K562 (cell line): ENCODE measurements at regions not wholly inside any gene's neighbourhood (a gene's known extent, or its start where the extent isn't known, plus 50 kb on each side); places are given as distances from the start of the nearest gene placed in this dataset.

Source experiments
- ATAC-seq: fragments of 200-7000 bp; cut with Tn5 transposase; 3 replicates; pipeline ENCODE4 v1.9.1; 2020; ENCODE audit warnings: moderate library complexity
- BruUV-seq: library from RNA; stranded (reverse); fragments of 400-500 nt; replicated peaks from 2 replicates; lab custom pipeline; 2021; lab: Mats Ljungman, UMichigan
- CTCF ChIA-PET: fragments of 300-600 bp; formaldehyde crosslinking; extraction: SDS; loops from one replicate; lab custom pipeline; 2021; ENCODE audit warnings: low intra/inter-chr PET ratio; lab: Yijun Ruan, JAX
- POLR2A ChIA-PET: fragments of 300-600, 350-650 bp; sonication (Branson Sonifier 250); formaldehyde crosslinking; extraction: SDS; loops from one replicate; lab custom pipeline; 2021; ENCODE audit warnings: antibody characterized with exemption, inconsistent platforms; lab: Yijun Ruan, JAX
- DNase-seq, 4 experiments: peaks; one replicate each; pipeline versions ENCODE4 v3.0.0 to v3.0.0-alpha.2; 2011 to 2018; ENCODE audit warnings: low spot score in 3 of 4, mixed read lengths in 3 of 4; ENCODE audit errors: extremely low read depth in 1 of 4
- FAIRE-seq: peaks from 2 replicates; lab custom pipeline; 2011; peaks lifted over from hg19 to GRCh38; lab: Jason Lieb, UNC
- H2AFZ ChIP-seq: 2 replicates; pipeline ENCODE4 v1.6.0; 2011; ENCODE audit warnings: low read depth, low read length, control low read depth, inconsistent platforms
- H3K27ac ChIP-seq: fragments of 200-600 bp; 3 replicates; pipeline ENCODE4 v1.8.0; 2011; ENCODE audit warnings: low read depth, mild to moderate bottlenecking, control low read depth, inconsistent platforms, low read length, moderate library complexity, mixed read lengths; ENCODE audit errors: extremely low read depth
- H3K27me3 ChIP-seq, 2 experiments: fragments of 300-600 bp in 1 of 2; 2 replicates in 1 of 2; 3 replicates in 1 of 2; pipeline versions ENCODE4 v1.6.0 to v1.8.0; 2011; ENCODE audit warnings: inconsistent platforms in 2 of 2, low read length in 2 of 2, mild to moderate bottlenecking in 1 of 2, mixed read lengths in 1 of 2, moderate library complexity in 1 of 2; ENCODE audit not compliant: control insufficient read depth in 2 of 2, insufficient read depth in 2 of 2
- H3K36me3 ChIP-seq: fragments of 300-600 bp; 3 replicates; pipeline ENCODE4 v1.8.0; 2011; ENCODE audit warnings: mild to moderate bottlenecking, low read length, inconsistent platforms; ENCODE audit not compliant: control insufficient read depth, insufficient read depth
- H3K4me1 ChIP-seq, 2 experiments: fragments of 200-600 bp in 1 of 2; replicated peaks in 1 of 2; 2 replicates in 1 of 2; 3 replicates in 1 of 2; pipeline versions ENCODE4 v1.5.1 to v1.8.0; 2011; ENCODE audit warnings: inconsistent platforms in 2 of 2, low read length in 2 of 2, mild to moderate bottlenecking in 1 of 2, mixed read lengths in 1 of 2, moderate library complexity in 1 of 2; ENCODE audit not compliant: control insufficient read depth in 2 of 2, insufficient read depth in 2 of 2
- H3K4me2 ChIP-seq: 2 replicates; pipeline ENCODE4 v1.6.1; 2011; ENCODE audit warnings: low read length, control low read depth, inconsistent platforms, mixed read lengths; ENCODE audit not compliant: insufficient read depth
- H3K4me3 ChIP-seq: fragments of 200-600 bp; sonication (generic), shearing (Covaris generic); 2 replicates; pipeline ENCODE4 v1.5.1; 2016; ENCODE audit warnings: control low read depth, inconsistent platforms
- H3K79me2 ChIP-seq: fragments of 200-600 bp; 3 replicates; pipeline ENCODE4 v1.8.0; 2011; ENCODE audit warnings: low read length, inconsistent platforms; ENCODE audit not compliant: control insufficient read depth, insufficient read depth
- H3K9ac ChIP-seq, 2 experiments: 2 replicates each; pipeline versions ENCODE4 v1.6.0 to v1.6.1; 2011; ENCODE audit warnings: low read depth in 2 of 2, low read length in 2 of 2, control low read depth in 1 of 2, inconsistent platforms in 1 of 2, mild to moderate bottlenecking in 1 of 2, mixed read lengths in 1 of 2; ENCODE audit not compliant: insufficient read depth in 1 of 2
- H3K9me1 ChIP-seq: one replicate; pipeline ENCODE4 v1.6.0; 2011; ENCODE audit warnings: inconsistent platforms, mild to moderate bottlenecking, low read length, moderate library complexity; ENCODE audit not compliant: control insufficient read depth, insufficient read depth
- H3K9me3 ChIP-seq: replicated peaks from 2 replicates; pipeline ENCODE4 v1.5.1; 2011; ENCODE audit warnings: low read depth, low read length, inconsistent platforms; ENCODE audit not compliant: control insufficient read depth, insufficient read depth
- H4K20me1 ChIP-seq: replicated peaks from 2 replicates; pipeline ENCODE4 v1.6.1; 2011; ENCODE audit warnings: low read length, inconsistent platforms, mixed read lengths; ENCODE audit not compliant: control insufficient read depth, insufficient read depth
- BMI1 ChIP-seq: fragments of 150-350 bp; IDR thresholded peaks from 2 replicates; pipeline ENCODE4 v1.6.1; 2014; ENCODE audit warnings: low read length
- GTF2A2 ChIP-seq: IDR thresholded peaks from 2 replicates; pipeline ENCODE4 v1.6.1; 2016; ENCODE audit warnings: mild to moderate bottlenecking, missing genetic modification characterization, missing compliant biosample characterization
- KLF6 ChIP-seq: fragments of 250-450 bp; sonication (Bioruptor Pico); IDR thresholded peaks from 2 replicates; pipeline ENCODE4 v1.4.0; 2020; ENCODE audit warnings: mild to moderate bottlenecking, moderate library complexity, borderline replicate concordance
- MLX ChIP-seq, 2 experiments: fragments of 450-650 bp in 1 of 2; sonication (generic) in 1 of 2; formaldehyde crosslinking; conservative IDR thresholded peaks; 2 replicates each; pipeline versions ENCODE4 v1.4.0 to v1.8.1; 2020 to 2022; ENCODE audit warnings: mild to moderate bottlenecking in 1 of 2, missing genetic modification reagents in 1 of 2
- MYNN ChIP-seq, 2 experiments: sonication (generic); formaldehyde crosslinking in 1 of 2; IDR thresholded peaks; 2 replicates each; pipeline versions ENCODE4 v1.5.0 to v1.6.1; 2016 to 2020; ENCODE audit warnings: antibody characterized with exemption in 1 of 2, missing genetic modification reagents in 1 of 2
- NBN ChIP-seq: fragments of 450-650 bp; IDR thresholded peaks from 2 replicates; pipeline ENCODE4 v1.6.1; 2016; ENCODE audit warnings: low read depth, mild to moderate bottlenecking
- PATZ1 ChIP-seq: fragments of 250-450 bp; sonication (Bioruptor Pico); IDR thresholded peaks from 2 replicates; pipeline ENCODE4 v1.5.0; 2020; ENCODE audit warnings: mild to moderate bottlenecking, borderline replicate concordance
- PHF20 ChIP-seq: fragments of 450-650 bp; IDR thresholded peaks from 2 replicates; pipeline ENCODE4 v1.6.1; 2018; ENCODE audit not compliant: partially characterized antibody
- RAD51 ChIP-seq: fragments of 450-650 bp; IDR thresholded peaks from 2 replicates; pipeline ENCODE4 v1.7.1; 2016; ENCODE audit warnings: low read depth, mild to moderate bottlenecking, borderline replicate concordance
- RBM22 ChIP-seq: fragments of 200-400 bp; formaldehyde crosslinking; IDR thresholded peaks from 2 replicates; pipeline ENCODE4 v1.6.1; 2018; ENCODE audit warnings: low read length, low read depth; ENCODE audit not compliant: poor library complexity, severe bottlenecking
- SAFB ChIP-seq: fragments of 200-400 bp; formaldehyde crosslinking; IDR thresholded peaks from 2 replicates; pipeline ENCODE4 v1.6.1; 2017; ENCODE audit warnings: low read depth, low read length, borderline replicate concordance
- SETDB1 ChIP-seq: IDR thresholded peaks from one replicate; pipeline ENCODE4 v1.6.1; 2012; ENCODE audit warnings: low read length, control low read depth, inconsistent platforms
- THRB ChIP-seq: fragments of 450-650 bp; formaldehyde crosslinking; conservative IDR thresholded peaks from 2 replicates; pipeline ENCODE4 v1.4.0; 2022; ENCODE audit warnings: mild to moderate bottlenecking, missing genetic modification characterization
- USF1 ChIP-seq: sonication (generic); formaldehyde crosslinking; IDR thresholded peaks from 2 replicates; pipeline ENCODE4 v1.9.0; 2022; ENCODE audit warnings: mild to moderate bottlenecking, missing genetic modification reagents
- VEZF1 ChIP-seq: fragments of 200-800 bp; sonication (Bioruptor generic); IDR thresholded peaks from 2 replicates; pipeline ENCODE4 v1.6.1; 2017; ENCODE audit warnings: missing genetic modification characterization, missing compliant biosample characterization
- ZNF778 ChIP-seq: fragments of 450-650 bp; formaldehyde crosslinking; IDR thresholded peaks from 2 replicates; pipeline ENCODE4 v1.4.0; 2020; ENCODE audit warnings: mild to moderate bottlenecking, moderate library complexity
- WGBS: fragments of 100-300 bp; shearing (Covaris generic); methylation state at CpG from one replicate; pipeline ENCODE4 v1.1.6; 2016; ENCODE audit warnings: low coverage, mixed read lengths; ENCODE audit not compliant: insufficient coverage; ENCODE audit errors: missing lambda C conversion rate; 5-methylcytosine and 5-hydroxymethylcytosine counted together
- in situ Hi-C: fragments of 300-500 bp; cut with MboI; formaldehyde crosslinking; loops from 4 replicates; pipeline ENCODE4 v1.15.0; 2018; ENCODE audit warnings: inconsistent platforms, mixed read lengths
- intact Hi-C: fragments of 100-400 bp; cut with micrococcal nuclease; formaldehyde crosslinking; loops from 2 replicates; pipeline ENCODE4 v1.14.2; 2022

- in situ Hi-C loops, result no loop called here
- Histone ChIP-seq H3K9me1 (peaks cover 5% of the 10 kb centered on the region), H3K9ac (no peak overlapping the region), H3K4me3 (no peak overlapping the region), H3K27me3 (peaks cover 0 to 16% of the 10 kb centered on the region in 2 experiments; a peak in 3 of 5 replicates), H3K79me2 (no peaks in the 10 kb centered on the region), H4K20me1 (no peaks in the 10 kb centered on the region), H3K36me3 (no peaks in the 10 kb centered on the region), H2AFZ (no peak overlapping the region), H3K9me3 (peaks cover 6% of the 10 kb centered on the region; the same call in 1 of the 2 replicates), H3K4me2 (no peak overlapping the region), H3K27ac (no peak overlapping the region), H3K4me1 (peaks cover 26 to 34% of the 10 kb centered on the region in 2 experiments; a peak in 4 of 5 replicates)
- POLR2A ChIA-PET, result no interaction called here
- DNase-seq (no peak), FAIRE-seq (no peak), ATAC-seq (no peak)
- CTCF ChIA-PET, result no interaction called here
- WGBS, result 18% methylated on average over 10 of the region's 10 CpGs
- no TSS peak for BruUV-seq
- intact Hi-C loops, result no loop called here
- TF ChIP-seq USF1 (CRISPR knock-in tag) (no peak), RAD51 (no peak), SAFB (no peak), PHF20 (no peak), PATZ1 (CRISPR knock-in tag) (no peak), VEZF1 (no peak), THRB (no peak), RBM22 (no peak), MLX (CRISPR knock-in tag; conservative IDR thresholded peaks at IDR 0.05) (no peak), BMI1 (no peak), MYNN (IDR thresholded peaks at IDR 0.05) (no peak), MYNN (CRISPR knock-in tag; IDR thresholded peaks at IDR 0.05) (no peak), SETDB1 (no peak), NBN (no peak), ZNF778 (CRISPR knock-in tag) (no peak), GTF2A2 (tag) (no peak), KLF6 (CRISPR knock-in tag) (no peak)
These were observed 590.6 kb downstream of the MATN1 start for GRCh38 chr1:30132602-30133286.
